ENCODE measurements at regions not wholly inside any gene's neighbourhood (a gene's known extent, or its start where the extent isn't known, plus 50 kb on each side); places are given as distances from the start of the nearest gene placed in this dataset.

DNA sequence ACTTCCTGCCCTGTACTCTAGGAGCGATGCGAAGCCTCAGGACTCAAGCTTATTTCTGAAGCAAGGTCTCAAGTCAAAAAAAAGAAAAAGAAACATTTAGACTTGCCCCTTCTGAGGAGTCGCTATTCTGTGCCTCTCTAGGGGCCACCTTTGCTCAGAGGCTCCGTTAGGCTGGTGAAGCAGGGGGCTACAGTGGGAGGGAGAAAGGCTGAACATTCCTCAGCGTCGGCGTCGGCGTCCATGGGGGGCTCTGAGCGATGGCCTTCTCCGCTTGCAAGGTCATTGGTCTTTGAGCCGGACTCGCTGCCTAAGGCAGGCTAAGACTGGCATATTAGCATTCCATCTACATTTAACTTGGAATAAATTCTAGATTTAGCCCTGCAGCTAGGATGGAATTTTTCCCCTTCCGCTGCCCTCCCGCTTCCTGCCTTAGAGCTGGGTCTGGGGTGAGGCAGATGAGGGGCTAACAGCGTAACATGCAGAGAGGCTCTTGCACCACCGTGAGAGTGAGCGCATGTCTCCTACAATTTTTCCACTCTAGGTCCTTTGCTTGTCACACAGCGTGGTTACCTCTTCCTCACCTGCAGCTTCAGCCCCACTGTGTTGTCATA lies 53.6 kb upstream of the ATL2 start:
- TF ChIP-seq POLR2AphosphoS5 (IDR thresholded peaks at IDR 0.05; ENCODE audit: borderline replicate concordance, low read depth, low read length) (no peak), EZH2 (IDR thresholded peaks at IDR 0.05) (no peak), FOXP2 (optimal IDR thresholded peaks at IDR 0.05; ENCODE audit: control extremely low read depth, extremely low read length, insufficient read depth) (no peak)
